IMR-90 (cell line): ENCODE measurements at regions not wholly inside any gene's neighbourhood (a gene's known extent, or its start where the extent isn't known, plus 50 kb on each side); places are given as distances from the start of the nearest gene placed in this dataset.

ENCODE experiments used
- ATAC-seq: fragments of 200-7000 bp; cut with Tn5 transposase; 2 replicates; pipeline ENCODE4 v1.9.1; 2020; ENCODE audit warnings: low read depth, mild to moderate bottlenecking, moderate library complexity
- BruUV-seq: library from RNA; stranded (reverse); fragments of 400-500 nt; replicated peaks from 2 replicates; lab custom pipeline; 2021; lab: Mats Ljungman, UMichigan
- CTCF ChIA-PET: fragments of 300-600 bp; formaldehyde crosslinking; extraction: SDS; loops from one replicate; lab custom pipeline; 2021; ENCODE audit warnings: antibody characterized with exemption; lab: Yijun Ruan, JAX
- POLR2A ChIA-PET: fragments of 300-600 bp; sonication (Branson Sonifier 250); formaldehyde crosslinking; loops from one replicate; lab custom pipeline; 2022; ENCODE audit warnings: antibody characterized with exemption; ENCODE audit not compliant: unreplicated experiment; lab: Charles Lee
- DNase-seq: peaks from one replicate; pipeline ENCODE4 v3.0.0; 2013
- H2AFZ ChIP-seq: replicated peaks from 2 replicates; pipeline ENCODE3; 2013; ENCODE audit warnings: low read length, mild to moderate bottlenecking; ENCODE audit not compliant: poor library complexity
- H2AK5ac ChIP-seq: 2 replicates; pipeline ENCODE4 v1.6.1; 2013; ENCODE audit warnings: low read depth, low read length, inconsistent platforms
- H2AK9ac ChIP-seq: replicated peaks from 2 replicates; pipeline ENCODE3; 2013; ENCODE audit warnings: mild to moderate bottlenecking, low read depth, low read length, moderate library complexity; ENCODE audit not compliant: poor library complexity
- H2BK120ac ChIP-seq: 2 replicates; pipeline ENCODE4 v1.6.1; 2013; ENCODE audit warnings: low read depth, low read length, inconsistent platforms
- H2BK15ac ChIP-seq: 3 replicates; pipeline ENCODE4 v1.6.1; 2013; ENCODE audit warnings: low read depth, low read length, inconsistent platforms
- H2BK20ac ChIP-seq: 2 replicates; pipeline ENCODE4 v1.6.1; 2013; ENCODE audit warnings: low read depth, mild to moderate bottlenecking, inconsistent platforms, low read length, moderate library complexity
- H2BK5ac ChIP-seq: 2 replicates; pipeline ENCODE4 v1.6.1; 2013; ENCODE audit warnings: mild to moderate bottlenecking, low read depth, low read length, inconsistent platforms; ENCODE audit not compliant: poor library complexity, severe bottlenecking
- H3K14ac ChIP-seq: replicated peaks from 2 replicates; pipeline ENCODE4 v1.6.1; 2013; ENCODE audit warnings: low read depth, low read length, inconsistent platforms
- H3K18ac ChIP-seq: 2 replicates; pipeline ENCODE4 v1.6.1; 2013; ENCODE audit warnings: low read depth, low read length, control low read depth
- H3K23ac ChIP-seq: 2 replicates; pipeline ENCODE4 v1.6.1; 2013; ENCODE audit warnings: low read depth, low read length, inconsistent platforms
- H3K27ac ChIP-seq: 2 replicates; pipeline ENCODE4 v1.5.1; 2013; ENCODE audit warnings: mild to moderate bottlenecking, control low read depth, low read length; ENCODE audit not compliant: insufficient read depth
- H3K27me3 ChIP-seq: 2 replicates; pipeline ENCODE4 v1.6.1; 2013; ENCODE audit warnings: low read length; ENCODE audit not compliant: control insufficient read depth, insufficient read depth
- H3K36me3 ChIP-seq: 2 replicates; pipeline ENCODE4 v1.6.1; 2013; ENCODE audit warnings: low read length, mixed read lengths; ENCODE audit not compliant: control insufficient read depth, insufficient read depth
- H3K4ac ChIP-seq: 2 replicates; pipeline ENCODE4 v1.6.1; 2013; ENCODE audit warnings: low read depth, low read length, inconsistent platforms
- H3K4me1 ChIP-seq: 2 replicates; pipeline ENCODE4 v1.6.1; 2013; ENCODE audit warnings: low read length, mixed read lengths; ENCODE audit not compliant: control insufficient read depth, insufficient read depth
- H3K4me2 ChIP-seq: 2 replicates; pipeline ENCODE4 v1.6.1; 2013; ENCODE audit warnings: low read depth, mild to moderate bottlenecking, control low read depth, low read length, moderate library complexity
- H3K4me3 ChIP-seq: 2 replicates; pipeline ENCODE4 v1.5.1; 2013; ENCODE audit warnings: low read depth, mild to moderate bottlenecking, control low read depth, low read length, moderate library complexity; ENCODE audit not compliant: insufficient read depth
- H3K56ac ChIP-seq: 2 replicates; pipeline ENCODE4 v1.6.1; 2013; ENCODE audit warnings: low read length, inconsistent platforms; ENCODE audit not compliant: insufficient read depth; ENCODE audit errors: extremely low read depth
- H3K79me1 ChIP-seq, 2 experiments: 2 replicates each; pipeline ENCODE4 v1.6.1; 2013; ENCODE audit warnings: low read length in 2 of 2, inconsistent platforms in 1 of 2, low read depth in 1 of 2
- H3K9ac ChIP-seq: 2 replicates; pipeline ENCODE4 v1.6.1; 2013; ENCODE audit warnings: low read depth, low read length, control low read depth
- H3K9me1 ChIP-seq: 2 replicates; pipeline ENCODE4 v1.6.1; 2013; ENCODE audit warnings: low read length, inconsistent platforms; ENCODE audit not compliant: insufficient read depth
- H3K9me3 ChIP-seq: 2 replicates; pipeline ENCODE4 v1.6.1; 2013; ENCODE audit warnings: low read length; ENCODE audit not compliant: control insufficient read depth, insufficient read depth
- H4K20me1 ChIP-seq: 2 replicates; pipeline ENCODE4 v1.6.1; 2013; ENCODE audit warnings: low read length, inconsistent platforms; ENCODE audit not compliant: insufficient read depth
- H4K5ac ChIP-seq: 2 replicates; pipeline ENCODE4 v1.6.1; 2013; ENCODE audit warnings: mild to moderate bottlenecking, low read depth, low read length, control low read depth
- H4K8ac ChIP-seq, 2 experiments: 2 replicates each; pipeline ENCODE4 v1.6.1; 2013; ENCODE audit warnings: low read depth in 2 of 2, low read length in 2 of 2, control low read depth in 1 of 2, inconsistent platforms in 1 of 2
- H4K91ac ChIP-seq: 2 replicates; pipeline ENCODE4 v1.6.1; 2013; ENCODE audit warnings: low read depth, low read length, inconsistent platforms; ENCODE audit not compliant: insufficient read depth
- MAZ ChIP-seq: IDR thresholded peaks from 2 replicates; pipeline ENCODE4 v1.6.1; 2012; ENCODE audit warnings: low read depth, mild to moderate bottlenecking, low read length, improper control_type of control experiment, moderate library complexity, borderline replicate concordance
- RAD21 ChIP-seq: IDR thresholded peaks from 2 replicates; pipeline ENCODE4 v1.6.1; 2012; ENCODE audit warnings: low read length, improper control_type of control experiment
- dilution Hi-C: fragments of 300-500 bp; cut with HindIII; formaldehyde crosslinking; loops from one replicate; pipeline ENCODE4 v1.14.3; 2018; ENCODE audit warnings: low sequenced_read_pairs; ENCODE audit not compliant: unreplicated experiment
- in situ Hi-C: fragments of 300-500 bp; cut with MboI; formaldehyde crosslinking; loops from 3 replicates; pipeline ENCODE4 v1.14.3; 2019; ENCODE audit warnings: low sequenced_read_pairs, inconsistent platforms, mixed read lengths
- intact Hi-C: fragments of 100-400 bp; cut with micrococcal nuclease; formaldehyde crosslinking; loops from 2 replicates; pipeline ENCODE4 v1.10.0; 2022

DNA sequence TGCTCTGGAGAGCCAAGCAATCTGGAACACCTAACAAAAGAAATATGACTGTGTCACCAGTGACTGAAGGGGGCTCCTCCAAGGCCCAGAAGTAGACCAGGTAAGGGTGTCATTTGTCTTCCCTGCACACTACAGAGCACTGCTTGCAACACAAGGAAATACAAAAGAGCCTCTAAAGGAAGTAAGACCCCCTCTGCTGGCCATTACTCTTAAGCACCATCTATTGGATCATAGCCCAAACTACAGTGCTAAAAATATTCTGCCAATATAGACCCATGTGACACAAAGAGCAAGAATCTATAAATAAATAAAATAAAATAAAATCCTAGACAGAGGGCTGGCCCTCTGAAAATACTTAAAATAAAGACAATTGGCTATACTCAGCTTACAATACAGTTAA is 528.7 kb downstream of the TMA16 start:
- in situ Hi-C loops, result no loop called here
- dilution Hi-C loops, result no loop called here
- H4K91ac ChIP-seq, result no peak overlapping the region

More for the DNA sequence above, 528.7 kb downstream of the TMA16 start:
- no peaks in the 10 kb centered on the region for H4K20me1 ChIP-seq
- H4K8ac ChIP-seq, result no peak overlapping the region
- no peak overlapping the region for H3K56ac ChIP-seq
- no peak overlapping the region for H2AFZ ChIP-seq
- H3K79me1 ChIP-seq, result no peaks in the 10 kb centered on the region
- H3K9me3 ChIP-seq, result peaks cover 10% of the 10 kb centered on the region
- ATAC-seq, result no peak
- no TSS peak for BruUV-seq
- H2AK9ac ChIP-seq, result no peak overlapping the region
- DNase-seq, result no peak
- no peak for TF ChIP-seq MAZ
- TF ChIP-seq RAD21, result no peak
- H3K4ac ChIP-seq, result no peak overlapping the region
- no peak overlapping the region for H3K23ac ChIP-seq
- no peaks in the 10 kb centered on the region for H3K4me1 ChIP-seq
- no peaks in the 10 kb centered on the region for H3K27me3 ChIP-seq
- no peaks in the 10 kb centered on the region for H3K9me1 ChIP-seq
- no peak overlapping the region for H4K5ac ChIP-seq
- ChIA-PET CTCF (no interaction called here), POLR2A (no interaction called here)
- H2BK120ac ChIP-seq, result no peak overlapping the region
- H3K9ac ChIP-seq, result no peak overlapping the region
- H3K36me3 ChIP-seq, result no peaks in the 10 kb centered on the region
- no peak overlapping the region for H2AK5ac ChIP-seq
- no peak overlapping the region for H3K14ac ChIP-seq
- no peak overlapping the region for H2BK5ac ChIP-seq
- intact Hi-C loops, result no loop called here
- H3K4me2 ChIP-seq, result no peak overlapping the region
- H3K4me3 ChIP-seq, result no peak overlapping the region
- no peak overlapping the region for H3K27ac ChIP-seq
- no peak overlapping the region for H2BK15ac ChIP-seq
- H3K18ac ChIP-seq, result no peak overlapping the region
- H2BK20ac ChIP-seq, result no peak overlapping the region
